GM18867 (cell line): ENCODE measurements at regions not wholly inside any gene's neighbourhood (a gene's known extent, or its start where the extent isn't known, plus 50 kb on each side); places are given as distances from the start of the nearest gene placed in this dataset.
"Not testable (repeated sequence)": the region's sequence is repeated elsewhere in the genome, so short reads cannot be mapped to it uniquely, and the experiment has no call there.

Experiments used
- ATAC-seq: cut with Tn5 transposase; IDR thresholded peaks from one replicate; pipeline ENCODE4 v1.9.1; 2021; ENCODE audit warnings: mild to moderate bottlenecking, moderate library complexity; ENCODE audit not compliant: unreplicated experiment

- no peak for ATAC-seq
Measured at GRCh38 chr10:16231176-16231575, 205.6 kb upstream of the PTER start.

GRCh38 chr10:16231734-16232435 is 204.9 kb upstream of the PTER start:
- no peak for ATAC-seq

- no peak for ATAC-seq
Measured at GRCh38 chr10:16232441-16232840, 204.4 kb upstream of the PTER start.

GRCh38 chr10:16234916-16235315 is 201.9 kb upstream of the PTER start:
- no peak for ATAC-seq

- no peak for ATAC-seq
Measured at GRCh38 chr10:16242446-16242845, 194.4 kb upstream of the PTER start.

- ATAC-seq = no peak
Measured at GRCh38 chr10:16242859-16243613, 193.8 kb upstream of the PTER start.

- ATAC-seq = not testable (repeated sequence)
Measured at GRCh38 chr10:16250136-16250535, 186.7 kb upstream of the PTER start.

GRCh38 chr10:16256336-16256735 is 180.5 kb upstream of the PTER start:
- ATAC-seq = no peak

GRCh38 chr10:16258291-16259040 is 178.3 kb upstream of the PTER start:
- ATAC-seq = no peak

GRCh38 chr10:16259726-16260125 is 177.1 kb upstream of the PTER start:
- ATAC-seq = no peak

- no peak for ATAC-seq
Measured at GRCh38 chr10:16260388-16260787, 176.4 kb upstream of the PTER start.

- no peak for ATAC-seq
Measured at GRCh38 chr10:16271571-16271970, 165.2 kb upstream of the PTER start.

- no peak for ATAC-seq
Measured at GRCh38 chr10:16274911-16275310, 161.9 kb upstream of the PTER start.

- ATAC-seq = no peak
Measured at GRCh38 chr10:16280595-16280994, 156.2 kb upstream of the PTER start.

- no peak for ATAC-seq
Measured at GRCh38 chr10:16292366-16292765, 144.4 kb upstream of the PTER start.

GRCh38 chr10:16297069-16297468 is 139.7 kb upstream of the PTER start:
- ATAC-seq = no peak

- ATAC-seq = no peak
Measured at GRCh38 chr10:16297642-16298041, 139.2 kb upstream of the PTER start.

GRCh38 chr10:16304311-16304710 is 132.5 kb upstream of the PTER start:
- no peak for ATAC-seq

- ATAC-seq = no peak
Measured at GRCh38 chr10:16310440-16310839, 126.4 kb upstream of the PTER start.

- ATAC-seq = peak; percentile 62
Measured at GRCh38 chr10:16314259-16314658, 122.6 kb upstream of the PTER start.

- ATAC-seq = no peak
Measured at GRCh38 chr10:16316733-16317390, 119.9 kb upstream of the PTER start.
